ENCODE measurements at regions not wholly inside any gene's neighbourhood (a gene's known extent, or its start where the extent isn't known, plus 50 kb on each side); places are given as distances from the start of the nearest gene placed in this dataset.

GRCh38 chr1:193558491-193559028 is 372.1 kb upstream of the B3GALT2 start:
- no peak for DNase-seq (ENCODE audit: low read depth in 1 of 2, low spot score in 1 of 2)

- no peak for DNase-seq (ENCODE audit: low read depth in 1 of 2, low spot score in 1 of 2)
Observed at GRCh38 chr1:193555662-193556441, 369.4 kb upstream of the B3GALT2 start.

- DNase-seq (ENCODE audit: low read depth in 1 of 2, low spot score in 1 of 2), result no peak
Observed at GRCh38 chr1:193553564-193553963, 367.2 kb upstream of the B3GALT2 start.

- no peak for DNase-seq (ENCODE audit: low read depth in 1 of 2, low spot score in 1 of 2)
Observed at GRCh38 chr1:193552274-193552673, 365.9 kb upstream of the B3GALT2 start.

GRCh38 chr1:193549081-193549480 is 362.7 kb upstream of the B3GALT2 start:
- no peak for DNase-seq (ENCODE audit: low read depth in 1 of 2, low spot score in 1 of 2)

- DNase-seq (ENCODE audit: low read depth in 1 of 2, low spot score in 1 of 2), result no peak
Observed at GRCh38 chr1:193545171-193545570, 358.8 kb upstream of the B3GALT2 start.

GRCh38 chr1:193543259-193543658 is 356.8 kb upstream of the B3GALT2 start:
- DNase-seq (ENCODE audit: low read depth in 1 of 2, low spot score in 1 of 2), result no peak

GRCh38 chr1:193542690-193543089 is 356.3 kb upstream of the B3GALT2 start:
- no peak for DNase-seq (ENCODE audit: low read depth in 1 of 2, low spot score in 1 of 2)

- DNase-seq (ENCODE audit: low read depth in 1 of 2, low spot score in 1 of 2), result no peak
Observed at GRCh38 chr1:193540511-193540910, 354.1 kb upstream of the B3GALT2 start.

- no peak for DNase-seq (ENCODE audit: low read depth in 1 of 2, low spot score in 1 of 2)
Observed at GRCh38 chr1:193539731-193540459, 353.5 kb upstream of the B3GALT2 start.

- DNase-seq (ENCODE audit: low read depth in 1 of 2, low spot score in 1 of 2), result peak in 1 of 2 donors; percentile 7
Observed at GRCh38 chr1:193538680-193539079, 352.3 kb upstream of the B3GALT2 start.

- DNase-seq (ENCODE audit: low read depth in 1 of 2, low spot score in 1 of 2), result no peak
Observed at GRCh38 chr1:193538003-193538354, 351.6 kb upstream of the B3GALT2 start.

- DNase-seq (ENCODE audit: low read depth in 1 of 2, low spot score in 1 of 2), result peak in 1 of 2 donors; percentile 48
Observed at GRCh38 chr1:193537266-193538002, 351.0 kb upstream of the B3GALT2 start.

GRCh38 chr1:193533853-193534252 is 347.4 kb upstream of the B3GALT2 start:
- DNase-seq (ENCODE audit: low read depth in 1 of 2, low spot score in 1 of 2), result no peak

GRCh38 chr1:193525917-193526710 is 339.7 kb upstream of the B3GALT2 start:
- DNase-seq (ENCODE audit: low read depth in 1 of 2, low spot score in 1 of 2), result no peak

GRCh38 chr1:193525411-193525810 is 339.0 kb upstream of the B3GALT2 start:
- no peak for DNase-seq (ENCODE audit: low read depth in 1 of 2, low spot score in 1 of 2)

GRCh38 chr1:193524616-193525015 is 338.2 kb upstream of the B3GALT2 start:
- no peak for DNase-seq (ENCODE audit: low read depth in 1 of 2, low spot score in 1 of 2)

GRCh38 chr1:193524021-193524420 is 337.6 kb upstream of the B3GALT2 start:
- no peak for DNase-seq (ENCODE audit: low read depth in 1 of 2, low spot score in 1 of 2)

- no peak for DNase-seq (ENCODE audit: low read depth in 1 of 2, low spot score in 1 of 2)
Observed at GRCh38 chr1:193520472-193520871, 334.1 kb upstream of the B3GALT2 start.

- no peak for DNase-seq (ENCODE audit: low read depth in 1 of 2, low spot score in 1 of 2)
Observed at GRCh38 chr1:193519922-193520321, 333.5 kb upstream of the B3GALT2 start.
